ENCODE measurements at regions not wholly inside any gene's neighbourhood (a gene's known extent, or its start where the extent isn't known, plus 50 kb on each side); places are given as distances from the start of the nearest gene placed in this dataset.

GRCh38 chr14:101201535-101202151 is 298.1 kb upstream of the RTL1 start:
- TF ChIP-seq POLR2AphosphoS5 (IDR thresholded peaks at IDR 0.05; ENCODE audit: borderline replicate concordance, low read depth, low read length): no peak
- TF ChIP-seq EZH2 (IDR thresholded peaks at IDR 0.05): no peak
- TF ChIP-seq FOXP2 (optimal IDR thresholded peaks at IDR 0.05; ENCODE audit: control extremely low read depth, extremely low read length, insufficient read depth): no peak

All from SK-N-MC (cell line).